Body of pancreas (tissue), 4 donors: ENCODE measurements at regions not wholly inside any gene's neighbourhood (a gene's known extent, or its start where the extent isn't known, plus 50 kb on each side); places are given as distances from the start of the nearest gene placed in this dataset.

Experiments
- ATAC-seq: fragments of 150-250 bp; one replicate; pipeline ENCODE4 v1.9.1; 2016
- DNase-seq, 4 donors: peaks; one replicate each; pipeline ENCODE4 v3.0.0-alpha.2; 2019
- H3K27ac ChIP-seq, 4 donors: fragments of 200-600 bp; sonication (generic); 1 replicate in 3 of 4; 2 replicates in 1 of 4; pipeline versions ENCODE4 v1.5.1 to v1.6.1; 2016 to 2019; ENCODE audit warnings: mild to moderate bottlenecking in 1 of 4, mixed read lengths in 1 of 4, moderate library complexity in 1 of 4
- H3K27me3 ChIP-seq, 2 donors: fragments of 200-600 bp; sonication (generic); one replicate each; pipeline ENCODE4 v1.6.0; 2016; ENCODE audit warnings: mild to moderate bottlenecking in 1 of 2
- H3K36me3 ChIP-seq, 2 donors: fragments of 200-600 bp; sonication (generic); replicated peaks in 1 of 2; 2 replicates each; pipeline ENCODE4 v1.5.1; 2016; ENCODE audit warnings: low read depth in 2 of 2; ENCODE audit not compliant: insufficient read depth in 1 of 2
- H3K4me1 ChIP-seq: fragments of 200-600 bp; sonication (generic); one replicate; pipeline ENCODE4 v1.6.0; 2016
- H3K4me3 ChIP-seq, 2 donors: fragments of 200-600 bp; sonication (generic); 1 replicate in 1 of 2; 2 replicates in 1 of 2; pipeline ENCODE4 v1.5.1; 2016 to 2019
- H3K9me3 ChIP-seq, 3 donors: fragments of 200-600 bp; sonication (generic); 1 replicate in 2 of 3; 2 replicates in 1 of 3; pipeline ENCODE4 v1.5.1; 2016
- CTCF ChIP-seq, 7 experiments: fragments of 450-650 bp in 4 of 7; fragments of 200-600 bp in 3 of 7; sonication (generic) in 3 of 7; IDR thresholded peaks; one replicate each; pipeline ENCODE4 v1.5.1; 2016 to 2019; ENCODE audit warnings: antibody characterized with exemption in 7 of 7
- POLR2A ChIP-seq, 3 donors: fragments of 450-650 bp; IDR thresholded peaks; one replicate each; pipeline ENCODE4 v1.6.1; 2016; ENCODE audit warnings: antibody characterized with exemption in 3 of 3, mild to moderate bottlenecking in 2 of 3
- WGBS, 2 donors: methylation state at CpG; one replicate each; pipeline ENCODE4 v1.1.5; 2017; 5-methylcytosine and 5-hydroxymethylcytosine counted together
- intact Hi-C: fragments of 100-400 bp; cut with DNase I; formaldehyde crosslinking; loops from one replicate; pipeline ENCODE4 v1.15.1; 2023

- Histone ChIP-seq H3K4me3 (no peak overlapping the region), H3K36me3 (no peaks in the 10 kb centered on the region), H3K27me3 (no peaks in the 10 kb centered on the region), H3K9me3 (no peaks in the 10 kb centered on the region), H3K27ac (no peak overlapping the region), H3K4me1 (no peaks in the 10 kb centered on the region)
- ATAC-seq (no peak), DNase-seq (no peak)
- intact Hi-C loops, result no loop called here
- TF ChIP-seq POLR2A (IDR thresholded peaks at IDR 0.05), result no peak
- TF ChIP-seq CTCF (IDR thresholded peaks at IDR 0.05), result no peak
- WGBS, 2 donors, result 74 to 77% methylated on average over 1 of the region's 1 CpG
Measured at GRCh38 chr13:91099877-91100276, 247.6 kb upstream of the MIR17HG start.

GRCh38 chr13:91100944-91101343, 246.5 kb upstream of the MIR17HG start:
- no peak for ATAC-seq
- intact Hi-C loops, result no loop called here

GRCh38 chr13:91101381-91101780, 246.1 kb upstream of the MIR17HG start:
- Histone ChIP-seq H3K4me3 (no peak overlapping the region), H3K4me1 (no peaks in the 10 kb centered on the region), H3K27ac (no peak overlapping the region), H3K36me3 (no peaks in the 10 kb centered on the region), H3K9me3 (no peaks in the 10 kb centered on the region), H3K27me3 (no peaks in the 10 kb centered on the region)
- ATAC-seq, result no peak
- intact Hi-C loops, result no loop called here
- no peak for TF ChIP-seq CTCF (IDR thresholded peaks at IDR 0.05)
- no peak for TF ChIP-seq POLR2A (IDR thresholded peaks at IDR 0.05)
- DNase-seq, result no peak
- WGBS, 2 donors, result 58 to 64% methylated on average over 2 of the region's 2 CpGs

More at GRCh38 chr13:91100944-91101343, 246.5 kb upstream of the MIR17HG start:
- Histone ChIP-seq H3K9me3 (no peaks in the 10 kb centered on the region), H3K36me3 (no peaks in the 10 kb centered on the region), H3K4me1 (no peaks in the 10 kb centered on the region), H3K27me3 (no peaks in the 10 kb centered on the region), H3K27ac (no peak overlapping the region), H3K4me3 (no peak overlapping the region)
- DNase-seq, result no peak
- TF ChIP-seq CTCF (IDR thresholded peaks at IDR 0.05) (no peak), POLR2A (IDR thresholded peaks at IDR 0.05) (no peak)

- TF ChIP-seq POLR2A (IDR thresholded peaks at IDR 0.05) (no peak), CTCF (IDR thresholded peaks at IDR 0.05) (no peak)
- Histone ChIP-seq H3K9me3 (no peaks in the 10 kb centered on the region), H3K36me3 (no peaks in the 10 kb centered on the region), H3K4me3 (no peak overlapping the region), H3K27me3 (no peaks in the 10 kb centered on the region), H3K4me1 (no peaks in the 10 kb centered on the region), H3K27ac (no peak overlapping the region)
- intact Hi-C loops, result no loop called here
- DNase-seq, result no peak
- ATAC-seq, result no peak
- WGBS, 2 donors, result 79 to 81% methylated on average over 3 of the region's 3 CpGs
Measured at GRCh38 chr13:91105270-91105669, 242.2 kb upstream of the MIR17HG start.

- Histone ChIP-seq H3K27ac (no peak overlapping the region), H3K27me3 (no peaks in the 10 kb centered on the region), H3K9me3 (no peaks in the 10 kb centered on the region), H3K4me3 (no peak overlapping the region), H3K36me3 (no peaks in the 10 kb centered on the region), H3K4me1 (no peaks in the 10 kb centered on the region)
- 64 to 72% methylated on average over 2 of the region's 2 CpGs for WGBS, 2 donors
- ATAC-seq (no peak), DNase-seq (no peak)
- intact Hi-C loops, result no loop called here
- no peak for TF ChIP-seq POLR2A (IDR thresholded peaks at IDR 0.05)
- TF ChIP-seq CTCF (IDR thresholded peaks at IDR 0.05), result no peak
Measured at GRCh38 chr13:91106565-91106964, 240.9 kb upstream of the MIR17HG start.
